ENCODE measurements at regions not wholly inside any gene's neighbourhood (a gene's known extent, or its start where the extent isn't known, plus 50 kb on each side); places are given as distances from the start of the nearest gene placed in this dataset.
A peak's percentile ranks its signal among the peaks of the same experiment; 100 is the strongest.

GRCh38 chr7:54838175-54838910 lies 79.3 kb upstream of the SEC61G start:
- H3K27me3 ChIP-seq = no peaks in the 10 kb centered on the region
- no peak overlapping the region for H3K4me3 ChIP-seq
- H3K36me3 ChIP-seq = no peaks in the 10 kb centered on the region
- H3K4me1 ChIP-seq = no peaks in the 10 kb centered on the region
- no peak for DNase-seq
- intact Hi-C loops (cut with DNase I) = no loop called here
- no peak overlapping the region for H3K27ac ChIP-seq
- no peaks in the 10 kb centered on the region for H3K9me3 ChIP-seq
- no peak overlapping the region for H3K9ac ChIP-seq (ENCODE audit: low read depth in 2 of 2, low read length in 2 of 2)
- TF ChIP-seq, protein P1, sequence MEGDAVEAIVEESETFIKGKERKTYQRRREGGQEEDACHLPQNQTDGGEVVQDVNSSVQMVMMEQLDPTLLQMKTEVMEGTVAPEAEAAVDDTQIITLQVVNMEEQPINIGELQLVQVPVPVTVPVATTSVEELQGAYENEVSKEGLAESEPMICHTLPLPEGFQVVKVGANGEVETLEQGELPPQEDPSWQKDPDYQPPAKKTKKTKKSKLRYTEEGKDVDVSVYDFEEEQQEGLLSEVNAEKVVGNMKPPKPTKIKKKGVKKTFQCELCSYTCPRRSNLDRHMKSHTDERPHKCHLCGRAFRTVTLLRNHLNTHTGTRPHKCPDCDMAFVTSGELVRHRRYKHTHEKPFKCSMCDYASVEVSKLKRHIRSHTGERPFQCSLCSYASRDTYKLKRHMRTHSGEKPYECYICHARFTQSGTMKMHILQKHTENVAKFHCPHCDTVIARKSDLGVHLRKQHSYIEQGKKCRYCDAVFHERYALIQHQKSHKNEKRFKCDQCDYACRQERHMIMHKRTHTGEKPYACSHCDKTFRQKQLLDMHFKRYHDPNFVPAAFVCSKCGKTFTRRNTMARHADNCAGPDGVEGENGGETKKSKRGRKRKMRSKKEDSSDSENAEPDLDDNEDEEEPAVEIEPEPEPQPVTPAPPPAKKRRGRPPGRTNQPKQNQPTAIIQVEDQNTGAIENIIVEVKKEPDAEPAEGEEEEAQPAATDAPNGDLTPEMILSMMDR (IDR thresholded peaks at IDR 0.05) = no peak

- TF ChIP-seq, protein P1 (IDR thresholded peaks at IDR 0.05) = peak; percentile 43
- Histone ChIP-seq H3K9ac (ENCODE audit: low read depth in 2 of 2, low read length in 2 of 2) (no peak overlapping the region), H3K27ac (no peak overlapping the region), H3K27me3 (no peaks in the 10 kb centered on the region), H3K36me3 (no peaks in the 10 kb centered on the region), H3K4me3 (no peak overlapping the region), H3K4me1 (no peaks in the 10 kb centered on the region), H3K9me3 (no peaks in the 10 kb centered on the region)
- peak; percentile 54 for DNase-seq
- intact Hi-C loops (cut with DNase I) = no loop called here
These were observed 80.7 kb upstream of the SEC61G start for GRCh38 chr7:54839575-54840213.

DNA sequence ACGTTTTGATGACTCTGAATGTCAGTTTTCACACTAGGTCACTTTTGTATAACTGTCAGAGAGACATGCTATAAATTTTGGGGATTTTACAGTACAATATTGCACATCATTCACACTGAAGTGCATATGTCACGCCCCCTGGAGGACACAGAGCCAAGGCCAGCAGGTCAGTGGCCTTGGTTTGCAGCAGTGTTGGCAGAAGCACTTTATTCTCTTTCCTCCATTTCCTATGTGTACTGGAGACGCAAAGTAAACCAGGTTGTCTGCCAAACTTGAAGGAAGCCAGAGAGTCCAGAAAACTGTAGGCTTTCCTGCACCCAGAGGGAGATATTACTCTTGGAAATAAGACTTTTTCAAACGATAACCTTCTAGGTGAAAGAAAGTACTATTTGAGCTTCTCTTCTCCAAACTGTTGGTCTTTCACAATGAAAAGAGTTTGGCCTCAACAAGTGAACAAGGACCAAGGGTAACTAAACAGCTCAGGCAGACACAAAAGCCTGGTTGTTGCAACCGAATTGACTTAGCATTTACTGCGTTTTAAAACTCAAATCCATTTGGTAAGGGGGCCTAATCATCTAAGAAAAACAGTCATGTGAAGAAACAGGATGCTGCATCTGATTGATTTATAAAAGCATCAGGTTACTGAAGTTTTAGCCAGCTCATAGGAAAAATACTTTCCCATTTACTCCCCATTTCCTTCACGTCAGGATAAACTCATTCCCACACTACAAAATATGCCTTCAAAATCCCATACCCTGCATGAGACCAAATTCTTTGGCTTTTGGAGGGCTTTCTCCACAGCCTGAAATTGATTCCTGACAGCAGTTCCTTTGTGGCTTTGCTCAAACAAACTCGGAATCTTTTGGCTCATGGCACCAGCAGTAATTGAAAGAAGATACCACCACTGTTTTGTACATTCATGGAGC lies 83.0 kb upstream of the SEC61G start:
- Histone ChIP-seq H3K27ac (no peak overlapping the region), H3K36me3 (no peaks in the 10 kb centered on the region), H3K9ac (ENCODE audit: low read depth in 2 of 2, low read length in 2 of 2) (no peak overlapping the region), H3K4me3 (no peak overlapping the region), H3K9me3 (no peaks in the 10 kb centered on the region), H3K27me3 (no peaks in the 10 kb centered on the region), H3K4me1 (no peaks in the 10 kb centered on the region)
- TF ChIP-seq, protein P1 (IDR thresholded peaks at IDR 0.05) = no peak
- intact Hi-C loops (cut with DNase I) = no loop called here
- DNase-seq = peak; percentile 31

DNA sequence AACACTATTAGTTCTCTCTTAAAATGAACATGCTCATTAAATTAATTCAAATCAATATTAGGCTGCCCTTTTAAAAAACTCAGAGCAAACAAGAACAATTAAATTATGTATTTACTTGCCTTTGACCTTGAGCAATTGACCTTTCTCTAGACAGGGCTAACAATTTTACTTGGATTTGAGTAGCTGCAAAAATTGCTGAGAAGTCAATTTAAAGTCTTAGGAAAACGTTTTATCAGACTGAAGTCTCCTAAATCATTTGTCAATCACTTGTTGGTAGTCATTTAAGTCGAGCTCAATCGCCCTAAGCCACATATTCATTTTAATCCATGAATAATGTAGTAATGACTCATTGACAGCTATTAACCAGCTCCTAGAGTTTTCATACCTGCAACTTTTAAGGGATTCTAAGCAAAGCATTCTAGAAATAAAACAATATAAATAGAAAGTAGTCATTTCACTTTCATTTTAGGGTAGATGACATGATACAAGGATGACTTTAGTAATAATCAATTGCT lies 84.9 kb upstream of the SEC61G start:
- Histone ChIP-seq H3K36me3 (no peaks in the 10 kb centered on the region), H3K9ac (ENCODE audit: low read depth in 2 of 2, low read length in 2 of 2) (no peak overlapping the region), H3K4me1 (no peaks in the 10 kb centered on the region), H3K27ac (no peak overlapping the region), H3K4me3 (no peak overlapping the region), H3K27me3 (no peaks in the 10 kb centered on the region), H3K9me3 (no peaks in the 10 kb centered on the region)
- TF ChIP-seq, protein P1 (IDR thresholded peaks at IDR 0.05) = no peak
- intact Hi-C loops (cut with DNase I) = no loop called here
- DNase-seq = no peak

DNA sequence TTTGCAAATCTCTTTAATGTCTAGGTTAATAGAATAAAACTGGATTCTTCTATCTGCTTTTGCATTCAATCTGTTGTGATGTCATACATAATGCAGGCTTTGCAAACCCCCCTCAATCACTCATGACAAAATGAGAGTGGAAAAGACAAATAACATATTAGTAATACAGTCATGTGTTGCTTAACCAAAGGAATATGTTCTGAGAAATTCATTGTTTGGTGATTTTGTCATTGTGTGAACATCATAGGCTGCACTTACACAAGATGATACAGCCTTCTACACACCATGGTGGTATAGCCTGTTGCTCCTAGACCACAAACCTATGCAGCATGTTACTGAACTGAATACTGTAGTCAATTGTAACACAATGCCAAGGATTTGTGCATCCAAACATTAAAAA lies 87.3 kb upstream of the SEC61G start:
- DNase-seq = no peak
- H3K4me1 ChIP-seq = no peaks in the 10 kb centered on the region
- TF ChIP-seq, protein P1 (IDR thresholded peaks at IDR 0.05) = no peak
- no peak overlapping the region for H3K4me3 ChIP-seq
- intact Hi-C loops (cut with DNase I) = no loop called here
- H3K9me3 ChIP-seq = no peaks in the 10 kb centered on the region
- H3K9ac ChIP-seq (ENCODE audit: low read depth in 2 of 2, low read length in 2 of 2) = no peak overlapping the region
- H3K36me3 ChIP-seq = no peaks in the 10 kb centered on the region
- no peak overlapping the region for H3K27ac ChIP-seq
- H3K27me3 ChIP-seq = no peaks in the 10 kb centered on the region
